ENCODE measurements at regions not wholly inside any gene's neighbourhood (a gene's known extent, or its start where the extent isn't known, plus 50 kb on each side); places are given as distances from the start of the nearest gene placed in this dataset.
A peak's percentile ranks its signal among the peaks of the same experiment; 100 is the strongest.
"Not testable (repeated sequence)": the region's sequence is repeated elsewhere in the genome, so short reads cannot be mapped to it uniquely, and the experiment has no call there.

DNA sequence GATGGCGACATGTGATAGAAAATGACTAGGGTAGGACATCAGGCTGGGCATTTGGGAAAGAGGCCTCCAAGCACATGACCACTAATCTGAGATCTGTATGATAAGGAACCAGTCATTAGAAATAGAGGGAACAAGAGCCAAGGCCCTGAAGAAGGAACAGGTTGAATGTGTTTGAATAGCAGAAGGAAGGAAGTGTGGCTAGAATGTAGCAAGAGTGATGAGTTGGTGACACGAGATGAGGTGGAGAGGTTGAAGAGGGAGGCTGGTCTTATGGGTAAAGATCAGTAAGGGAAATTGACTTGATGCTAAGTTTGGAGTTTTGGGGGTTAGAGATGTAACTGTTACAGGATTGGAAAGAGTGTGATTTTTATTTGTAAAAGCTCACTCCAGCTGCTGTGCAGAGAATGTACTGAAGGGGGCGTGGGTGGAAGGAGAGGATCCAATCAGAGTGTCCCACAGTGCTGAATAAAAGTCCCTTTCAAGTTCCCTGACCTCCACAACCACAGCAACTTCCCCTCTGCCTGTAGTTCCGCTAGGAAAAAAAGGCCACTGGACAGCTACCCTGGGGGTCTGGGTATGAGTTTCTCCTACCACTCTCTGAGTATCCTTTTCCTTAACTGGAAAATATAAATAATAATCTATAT lies 295.0 kb downstream of the OMA1 start:
- peak; percentile 8 for DNase-seq (ENCODE audit: low spot score)

DNA sequence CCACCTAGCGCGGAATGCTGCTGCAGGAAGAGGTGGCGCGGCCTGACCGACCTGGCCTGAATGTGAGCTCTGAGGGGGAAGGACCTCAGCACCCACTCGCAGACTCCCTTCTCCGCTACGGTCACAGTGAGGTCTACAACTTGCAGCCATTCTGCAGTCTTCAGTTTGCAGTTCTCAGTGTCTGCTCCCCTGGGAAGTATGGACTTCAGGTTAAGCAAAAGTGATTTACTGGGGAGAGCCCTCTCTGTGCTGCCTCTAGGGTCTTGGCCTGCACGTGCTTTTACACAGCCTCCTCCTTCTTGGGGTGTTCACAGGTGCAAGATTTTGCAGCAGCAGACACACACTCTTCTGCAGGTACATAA lies 296.0 kb downstream of the OMA1 start:
- no peak for DNase-seq (ENCODE audit: low spot score)

DNA sequence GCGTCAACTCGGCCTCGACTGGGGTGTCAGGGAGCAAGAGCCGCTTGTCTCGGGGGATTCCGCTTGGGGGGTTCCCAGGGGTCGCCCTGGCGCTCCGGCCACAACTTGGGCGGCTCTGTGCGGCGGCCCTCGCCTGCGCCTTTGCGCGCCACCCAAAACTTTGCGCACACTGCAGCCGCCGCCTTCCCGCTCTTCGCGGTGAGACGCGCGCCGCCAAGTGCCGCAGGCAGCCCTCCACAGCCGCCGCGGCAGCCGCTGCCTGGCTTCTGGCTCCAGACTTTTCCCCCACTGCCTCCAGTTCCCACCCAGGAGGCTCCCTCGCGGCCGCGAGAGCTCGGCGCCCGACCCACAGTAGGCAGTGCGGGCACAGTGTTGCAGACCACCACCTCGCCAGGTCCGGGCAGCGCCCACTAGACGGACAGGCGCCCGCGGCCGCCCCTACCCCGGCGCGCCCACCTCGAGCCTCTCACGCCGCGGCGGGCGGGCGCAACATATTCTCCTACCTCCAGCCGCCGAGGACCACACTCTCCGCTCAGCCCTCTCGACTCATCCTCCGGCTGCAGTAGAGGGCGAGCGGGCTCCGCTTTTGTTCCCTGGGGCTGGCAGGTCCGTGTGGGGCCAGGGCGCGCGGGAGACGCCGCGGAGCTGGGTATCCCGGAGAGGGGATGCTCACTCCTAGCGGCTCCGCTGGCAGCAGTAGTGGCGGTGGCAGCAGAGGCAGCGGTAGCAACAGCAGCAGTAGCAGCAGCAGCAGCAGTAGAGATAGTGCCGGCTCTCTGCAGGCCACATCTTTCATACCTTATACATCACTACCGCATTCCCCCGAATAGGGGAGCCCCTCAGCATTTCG lies 296.6 kb downstream of the OMA1 start:
- peak; percentile 53 for DNase-seq (ENCODE audit: low spot score)

DNA sequence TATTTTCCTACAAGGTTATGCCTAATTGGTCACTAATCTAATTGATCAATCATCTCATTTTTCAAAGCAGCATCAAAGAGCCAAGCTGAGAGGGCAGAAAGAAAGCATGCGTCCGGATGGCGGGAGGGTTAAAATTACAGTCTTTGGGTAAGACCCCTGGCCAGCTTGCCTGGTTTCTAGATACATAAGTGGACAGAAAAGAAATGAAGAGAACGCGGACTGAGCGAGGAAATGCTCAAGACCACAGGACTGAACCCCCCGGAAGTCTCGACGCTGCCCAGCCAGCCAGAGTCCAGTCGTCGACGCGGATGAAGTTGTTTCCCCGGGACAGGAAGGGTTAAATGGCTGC lies 297.2 kb downstream of the OMA1 start:
- no peak for DNase-seq (ENCODE audit: low spot score)

DNA sequence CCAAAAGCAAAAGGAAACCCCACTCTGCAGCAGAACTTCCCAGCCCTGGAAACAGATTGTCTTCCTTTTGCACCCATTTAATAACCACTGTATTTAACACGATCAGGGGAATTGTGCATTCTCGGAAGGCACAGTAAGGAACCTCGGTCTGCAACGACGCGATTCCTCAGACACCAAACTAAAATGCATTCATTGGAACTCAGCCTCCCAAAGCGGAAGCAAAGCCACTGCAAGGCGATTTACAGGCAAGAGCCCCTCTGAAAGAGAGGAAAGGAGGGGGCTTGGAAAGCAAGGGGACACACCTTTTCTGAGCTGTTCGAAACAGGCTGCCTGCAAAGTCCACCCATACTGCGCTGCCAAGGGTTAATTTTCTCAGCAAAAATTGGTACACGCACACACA lies 297.7 kb downstream of the OMA1 start:
- DNase-seq (ENCODE audit: low spot score), result no peak

DNA sequence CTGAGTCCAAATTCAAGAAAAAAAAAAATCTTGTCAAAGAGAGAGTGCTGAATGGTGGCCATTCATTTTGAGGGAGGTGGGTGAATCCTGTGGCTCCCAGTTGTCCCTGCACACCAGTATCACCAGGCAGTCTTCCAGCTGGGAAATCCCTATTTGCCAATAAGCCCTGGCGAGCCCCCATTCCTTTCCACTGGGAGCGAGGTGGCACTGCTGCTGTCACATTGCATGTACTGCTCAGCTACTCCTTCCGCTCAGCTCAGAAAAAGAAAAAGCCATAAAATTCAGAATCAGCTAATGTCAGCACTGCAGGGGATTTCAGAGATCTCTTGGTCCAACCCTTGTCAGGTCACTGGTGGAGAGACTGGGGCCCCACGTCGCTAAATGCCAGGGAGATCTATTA lies 298.5 kb downstream of the OMA1 start:
- DNase-seq (ENCODE audit: low spot score), result no peak

DNA sequence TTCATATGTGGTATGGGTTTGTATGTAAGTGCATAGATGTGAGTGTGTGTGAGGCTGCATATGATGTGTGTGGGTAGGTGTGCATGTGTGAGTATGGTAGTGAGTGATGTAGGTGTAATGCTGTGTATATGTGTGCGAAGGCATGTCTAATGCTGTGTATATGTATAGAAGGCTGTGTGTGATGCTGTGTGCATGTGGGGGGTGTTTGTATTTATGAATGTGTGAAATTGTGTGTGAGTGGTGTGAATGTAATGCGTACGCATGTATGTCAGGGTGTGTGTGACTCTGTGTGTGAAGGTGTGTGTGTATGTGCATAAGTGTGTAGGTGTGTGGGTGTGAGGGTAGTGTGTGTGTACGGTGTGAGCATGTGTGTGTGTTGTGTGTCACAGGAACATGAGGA lies 300.0 kb downstream of the OMA1 start:
- no peak for DNase-seq (ENCODE audit: low spot score)

DNA sequence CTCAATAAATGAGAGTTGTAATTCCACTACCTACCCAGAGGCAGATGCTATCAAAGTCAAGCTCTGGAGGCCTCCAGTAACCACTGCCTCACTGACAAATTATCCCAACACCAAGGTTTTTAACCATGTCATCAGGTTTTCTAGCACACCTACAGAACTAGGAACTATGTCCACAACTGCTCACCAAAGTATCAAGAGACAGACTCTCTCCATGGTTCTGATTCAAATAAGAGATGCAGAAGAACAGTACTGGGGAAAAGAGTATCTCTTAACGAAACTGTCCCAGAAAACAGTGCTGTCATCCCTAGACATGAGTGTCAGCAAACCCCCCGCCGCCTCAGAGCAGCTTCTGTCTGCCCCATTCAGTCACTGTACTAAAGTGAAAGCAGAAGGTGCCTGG lies 301.7 kb downstream of the OMA1 start:
- no peak for DNase-seq (ENCODE audit: low spot score)

DNA sequence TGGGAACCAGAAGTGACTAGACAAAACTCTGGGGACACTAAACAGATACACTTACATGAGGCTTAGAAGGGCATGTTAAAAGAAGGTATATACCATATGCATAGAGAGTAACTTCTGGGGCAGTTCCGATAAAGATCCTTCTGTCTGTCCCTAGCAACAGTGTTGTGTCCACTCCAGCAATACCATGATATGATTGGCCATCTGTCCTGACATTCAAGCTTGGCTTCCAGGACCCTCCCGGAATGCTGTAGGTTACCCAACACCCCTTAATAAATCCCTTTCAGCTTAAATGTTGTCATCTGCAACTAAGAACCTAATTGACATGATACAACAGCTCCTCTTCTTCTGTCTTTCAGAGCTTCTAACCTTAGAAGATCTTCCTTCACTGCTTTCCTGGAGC lies 307.7 kb downstream of the OMA1 start:
- no peak for DNase-seq (ENCODE audit: low spot score)

DNA sequence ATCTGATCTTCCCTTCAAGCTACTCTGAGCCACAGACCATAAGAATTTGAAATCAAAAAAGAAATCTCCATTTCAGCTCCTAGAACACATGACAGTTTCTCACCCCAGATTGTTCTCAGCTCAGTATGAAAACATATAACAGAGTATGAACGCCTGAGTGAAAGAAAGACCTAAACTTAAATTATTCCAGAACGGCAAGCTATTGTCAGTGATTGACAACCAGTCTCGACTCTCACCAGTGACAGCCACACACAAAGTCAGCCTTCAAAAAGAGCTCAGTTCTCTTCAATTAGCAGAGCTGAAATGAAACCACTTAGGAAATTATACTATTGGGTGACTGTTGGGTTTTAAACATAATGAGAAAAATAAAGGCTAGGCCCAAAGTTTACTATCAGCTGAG lies 312.8 kb downstream of the OMA1 start:
- no peak for DNase-seq (ENCODE audit: low spot score)

DNA sequence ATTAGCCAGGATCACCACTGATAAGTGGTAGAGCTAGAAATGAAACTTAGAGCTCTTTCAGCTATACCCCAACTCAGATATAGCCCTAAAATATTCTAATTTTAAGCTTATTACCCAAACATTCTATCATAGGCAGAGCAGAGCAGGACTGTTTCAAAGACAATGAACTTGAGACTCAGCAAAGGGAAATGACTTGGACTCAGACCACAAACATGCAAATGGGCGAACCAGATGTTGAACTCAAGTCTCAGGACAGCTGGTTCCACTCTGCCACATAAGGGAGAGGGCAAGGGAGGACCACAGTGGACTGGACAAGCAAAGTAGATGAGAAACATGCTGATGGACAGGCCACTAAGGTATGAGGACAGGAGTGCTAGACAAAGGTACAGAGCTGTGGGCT lies 315.3 kb downstream of the OMA1 start:
- DNase-seq (ENCODE audit: low spot score), result no peak

DNA sequence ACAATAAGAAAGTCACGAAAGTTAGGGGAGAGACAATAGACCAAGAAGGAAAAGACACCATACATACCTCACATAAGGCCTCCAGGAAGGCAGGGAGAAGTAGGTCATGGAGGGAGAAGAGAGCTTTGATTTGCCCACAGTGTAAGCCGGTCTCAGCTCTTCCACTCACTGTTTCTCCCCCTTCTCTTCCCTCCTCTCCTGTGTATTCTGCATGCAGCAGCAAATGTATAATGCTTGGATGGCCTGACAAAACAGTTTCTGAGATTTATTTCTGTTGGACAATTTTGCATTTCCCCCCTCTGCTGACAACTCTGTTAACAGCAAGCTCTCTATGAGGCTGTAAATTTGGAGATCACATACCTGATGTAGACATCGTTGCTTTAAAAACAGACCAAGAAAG lies 318.9 kb downstream of the OMA1 start:
- no peak for DNase-seq (ENCODE audit: low spot score)

DNA sequence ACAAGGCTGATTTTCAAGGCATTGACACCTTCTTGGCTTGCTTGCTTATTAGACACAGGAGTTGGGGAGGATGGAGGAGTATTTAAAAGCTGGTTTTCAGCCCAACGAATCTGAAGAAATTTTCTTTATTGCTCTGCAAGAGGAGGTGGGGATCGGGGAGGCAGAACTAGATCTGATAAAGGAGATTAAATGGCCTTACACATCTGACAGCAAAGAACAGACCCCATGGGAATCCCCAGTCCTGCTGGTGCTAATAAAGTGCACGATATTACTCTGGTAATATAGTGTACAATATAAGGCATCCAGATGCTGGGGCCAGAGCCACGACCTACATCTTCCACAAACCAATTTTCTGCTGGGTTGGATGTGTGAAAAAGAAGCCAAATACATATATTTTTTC lies 323.0 kb downstream of the OMA1 start:
- no peak for DNase-seq (ENCODE audit: low spot score)

DNA sequence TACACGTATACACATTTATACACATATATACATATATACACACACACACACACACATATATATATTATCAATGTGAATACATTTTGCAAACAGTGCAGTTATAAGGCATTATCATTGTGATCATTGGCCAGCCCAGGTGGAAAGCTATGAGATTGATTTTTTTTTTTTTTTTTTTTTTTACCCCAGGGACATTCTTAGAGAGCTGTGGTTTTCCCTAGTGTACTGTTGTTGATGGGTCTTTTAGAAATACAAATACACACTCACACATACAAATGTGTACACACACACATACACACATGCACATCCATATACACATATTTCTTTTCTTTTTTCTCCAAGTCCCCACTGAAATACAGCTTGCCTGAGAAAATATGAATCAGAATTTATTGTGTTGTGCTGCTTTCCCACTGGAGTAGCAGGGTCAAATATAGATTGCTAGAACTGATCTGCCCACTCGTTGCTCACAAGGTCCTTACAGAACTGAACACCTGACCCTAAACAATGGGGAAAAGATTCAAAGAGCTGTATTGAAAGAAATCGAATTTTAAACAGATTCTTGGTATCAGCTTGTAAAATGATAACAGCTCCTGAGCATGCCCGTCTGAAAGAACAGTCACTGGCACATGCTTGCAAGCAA lies 325.6 kb downstream of the OMA1 start:
- no peak for DNase-seq (ENCODE audit: low spot score)

DNA sequence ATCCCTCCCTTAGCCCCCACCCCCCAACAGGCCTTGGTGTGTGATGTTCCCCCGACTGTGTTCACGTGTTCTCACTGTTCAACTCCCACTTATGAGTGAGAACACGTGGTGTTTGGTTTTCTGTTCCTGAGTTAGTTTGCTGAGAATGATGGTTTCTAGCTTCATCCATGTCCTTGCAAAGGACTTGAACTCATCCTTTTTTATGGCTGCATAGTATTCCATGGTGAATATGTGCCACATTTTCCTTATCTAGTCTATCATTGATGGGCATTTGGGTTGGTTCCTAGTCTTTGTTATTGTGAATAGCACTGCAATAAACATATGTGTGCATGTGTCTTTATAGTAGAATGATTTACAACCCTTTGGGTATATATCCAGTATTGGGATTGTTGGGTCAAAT lies 330.4 kb downstream of the OMA1 start:
- DNase-seq (ENCODE audit: low spot score), result not testable (repeated sequence)

DNA sequence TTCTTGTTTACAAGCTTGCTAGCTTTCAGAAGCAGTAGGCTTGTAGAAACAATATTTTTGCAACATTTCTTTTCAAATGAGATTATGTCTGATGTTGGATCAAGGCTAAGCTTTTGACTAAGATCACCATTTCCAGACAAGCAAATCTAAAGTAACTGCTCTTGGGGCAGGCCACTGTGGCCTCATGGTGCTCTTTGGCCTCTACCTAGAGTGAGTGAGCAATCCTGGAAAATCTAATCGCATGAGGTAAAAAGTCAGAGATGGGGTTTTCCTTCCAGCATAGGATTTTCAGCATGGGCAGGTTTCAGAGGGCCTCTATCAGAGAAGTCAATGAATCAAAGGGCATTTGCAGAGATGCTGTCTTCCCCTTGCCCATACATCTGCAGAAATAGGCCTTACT lies 331.9 kb downstream of the OMA1 start:
- DNase-seq (ENCODE audit: low spot score), result no peak

DNA sequence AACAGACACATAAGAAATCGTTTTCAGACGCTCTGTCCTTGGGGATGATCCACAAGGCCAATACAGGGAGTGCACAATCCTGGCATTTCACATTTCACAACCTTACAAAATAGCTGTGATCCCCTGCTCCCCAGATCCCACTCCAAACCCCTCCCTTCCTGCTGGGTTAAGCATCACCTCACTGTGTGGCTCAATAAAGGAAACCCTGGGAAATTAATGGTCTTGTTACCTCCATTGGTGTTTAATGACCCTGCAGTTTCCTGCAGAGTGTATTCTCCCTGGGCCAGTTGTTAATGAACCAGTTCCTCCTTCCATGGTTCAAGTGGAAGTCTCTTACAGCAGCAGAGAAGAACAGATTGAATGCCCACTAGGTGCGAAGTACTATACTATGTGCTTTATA lies 334.7 kb downstream of the OMA1 start:
- no peak for DNase-seq (ENCODE audit: low spot score)

DNA sequence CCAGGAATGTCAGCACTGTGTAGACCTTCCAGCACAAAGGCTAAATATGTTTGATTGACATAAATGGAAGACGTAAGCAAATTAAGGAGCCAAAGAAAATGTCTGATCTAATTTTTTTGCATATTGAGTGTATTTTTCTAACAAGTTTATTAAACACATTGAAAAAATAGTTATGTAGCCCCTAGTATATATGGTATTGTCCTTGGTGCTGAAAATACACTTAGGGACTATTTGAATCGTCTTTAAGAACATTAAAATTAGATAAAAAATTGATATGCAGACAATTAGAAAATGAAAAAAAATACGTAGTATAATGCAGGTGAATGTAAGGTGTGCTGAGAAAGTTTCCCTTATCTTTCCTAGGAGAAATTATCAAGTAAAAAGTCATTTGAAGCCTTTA lies 337.0 kb downstream of the OMA1 start:
- no peak for DNase-seq (ENCODE audit: low spot score)

DNA sequence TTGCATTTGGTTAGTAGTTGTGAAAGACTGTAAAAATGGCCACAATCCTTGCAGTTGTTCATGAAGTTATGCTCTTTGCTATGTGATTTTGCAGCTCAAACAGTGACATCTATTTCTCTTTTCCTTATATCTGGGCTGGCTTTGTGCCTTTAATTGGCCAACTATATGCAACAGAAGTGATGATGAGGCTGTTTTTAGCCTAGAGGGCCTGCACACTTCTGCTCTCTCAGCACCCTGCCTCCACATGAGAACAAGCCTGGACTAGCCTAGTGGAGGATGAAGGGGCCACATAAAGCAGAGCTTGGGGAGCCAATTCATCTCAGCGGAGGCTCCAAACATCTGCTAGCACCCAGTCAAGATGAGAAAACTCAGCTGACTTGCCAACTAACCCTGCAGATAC lies 339.8 kb downstream of the OMA1 start:
- DNase-seq (ENCODE audit: low spot score), result no peak

DNA sequence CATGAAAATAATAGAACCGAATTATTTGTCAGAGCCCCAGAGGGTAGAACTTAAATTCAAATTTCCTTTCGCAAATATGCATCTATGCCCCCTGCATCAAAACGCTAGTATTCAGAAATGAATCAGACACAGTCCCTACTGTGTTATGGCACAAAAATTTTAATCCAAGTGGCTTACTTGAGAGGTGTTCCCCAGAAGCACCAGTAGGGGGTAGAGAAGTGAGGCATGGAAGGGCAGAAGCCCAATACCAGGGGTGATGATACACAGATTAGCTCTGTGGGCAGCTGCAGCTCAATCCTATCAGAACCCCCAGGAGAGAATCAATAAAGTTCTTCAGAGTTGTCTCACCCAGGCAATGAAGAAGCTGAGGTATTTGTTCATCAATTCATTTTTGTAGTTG lies 342.2 kb downstream of the OMA1 start:
- DNase-seq (ENCODE audit: low spot score), result peak; percentile 8

DNA sequence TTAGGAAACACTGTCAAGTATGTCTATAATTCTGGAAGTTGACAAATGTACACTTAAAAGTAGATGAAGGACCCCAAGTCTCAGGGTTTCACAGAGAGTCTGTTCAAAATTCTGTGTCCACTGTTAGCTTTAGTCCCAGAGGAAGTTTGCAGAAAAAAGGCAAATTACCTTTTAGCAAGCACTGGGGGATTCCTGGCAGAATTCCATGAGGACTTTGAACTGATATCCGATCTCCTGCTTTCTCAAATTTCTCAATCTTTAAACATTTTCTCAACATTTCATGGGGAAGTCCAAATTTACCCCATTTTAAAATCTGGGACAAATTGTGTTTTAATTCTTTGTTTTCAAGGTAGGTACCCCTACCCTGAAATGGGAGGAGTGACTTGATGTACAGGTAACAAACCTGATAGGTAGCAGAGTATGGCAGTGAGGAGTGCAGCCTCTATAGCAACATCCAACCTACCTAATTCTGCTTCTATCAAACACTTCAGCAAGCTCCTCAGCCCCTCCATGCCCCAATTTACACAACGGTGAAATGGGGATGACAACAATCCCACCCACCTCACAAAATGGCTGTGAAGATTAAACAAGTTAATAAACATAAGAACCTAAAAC lies 344.9 kb downstream of the OMA1 start:
- DNase-seq (ENCODE audit: low spot score), result no peak

DNA sequence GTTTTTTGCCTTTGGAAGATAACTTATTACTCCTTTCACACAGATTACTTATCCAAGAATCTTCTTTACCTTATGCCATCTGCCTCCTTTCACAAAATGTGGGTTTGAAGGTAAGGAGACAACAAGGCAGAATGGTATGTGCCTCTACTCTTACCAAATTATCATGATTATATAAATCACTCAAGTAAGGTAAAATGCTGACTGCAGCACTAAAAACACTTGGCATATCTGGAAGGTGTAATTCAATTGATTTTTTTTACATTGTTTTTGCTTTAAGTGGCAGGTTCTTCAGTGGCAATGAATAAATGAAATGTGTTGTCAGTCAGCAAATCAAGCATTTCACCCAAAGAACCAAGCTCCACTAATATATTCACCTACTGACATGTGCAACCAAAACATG lies 346.1 kb downstream of the OMA1 start:
- no peak for DNase-seq (ENCODE audit: low spot score)

DNA sequence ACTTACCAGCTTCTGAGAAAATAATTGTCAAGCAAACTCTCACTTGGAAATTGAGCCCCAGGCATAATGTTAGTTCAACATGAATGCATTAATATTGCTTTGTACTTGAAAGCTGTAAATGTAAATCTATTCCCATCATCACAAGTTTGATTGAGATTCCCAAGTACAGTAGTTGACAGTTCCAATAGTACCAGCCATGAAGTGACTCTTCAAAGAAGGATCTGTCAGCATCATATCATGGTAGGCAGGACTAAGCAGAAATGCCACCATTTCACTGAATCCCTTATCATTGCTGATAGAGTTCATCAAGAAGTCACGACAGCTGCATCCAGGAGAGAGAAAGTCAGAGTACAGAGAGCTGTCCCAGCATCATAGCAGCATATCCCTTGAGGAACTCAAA lies 348.7 kb downstream of the OMA1 start:
- no peak for DNase-seq (ENCODE audit: low spot score)
